ENCODE measurements at regions not wholly inside any gene's neighbourhood (a gene's known extent, or its start where the extent isn't known, plus 50 kb on each side); places are given as distances from the start of the nearest gene placed in this dataset.

DNA sequence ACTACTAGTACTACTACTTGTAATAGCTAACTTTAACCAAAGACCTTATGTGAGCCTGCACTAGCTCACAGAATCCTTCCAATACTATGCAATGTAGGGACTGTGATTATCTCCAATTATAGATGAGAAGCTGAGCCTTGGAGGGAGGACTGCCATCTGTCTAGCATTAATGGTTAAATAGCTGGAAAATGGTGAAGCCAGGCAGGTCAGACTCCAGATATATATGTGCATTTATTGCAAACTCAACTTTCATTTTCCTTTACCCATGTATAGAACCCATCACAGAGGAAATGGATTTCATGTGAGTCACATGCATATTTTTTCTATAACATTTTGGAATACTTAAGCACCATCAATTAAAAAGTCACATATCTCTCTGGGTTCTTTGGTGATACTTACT, 229.9 kb downstream of the BCAS1 start:
- no peak for TF ChIP-seq ZNF274 (IDR thresholded peaks at IDR 0.05; ENCODE audit: low read depth, low read length)
- TF ChIP-seq YY1 (IDR thresholded peaks at IDR 0.05; ENCODE audit: insufficient read depth, insufficient read length), result no peak
